Ishikawa (cell line): ENCODE measurements at regions not wholly inside any gene's neighbourhood (a gene's known extent, or its start where the extent isn't known, plus 50 kb on each side); places are given as distances from the start of the nearest gene placed in this dataset.

Experiments used
- CEBPB ChIP-seq: IDR thresholded peaks from 2 replicates; pipeline ENCODE4 v1.6.1; 2012
- CREB1 ChIP-seq: IDR thresholded peaks from 2 replicates; pipeline ENCODE4 v1.6.1; 2012; ENCODE audit warnings: low read depth
- EGR1 ChIP-seq: IDR thresholded peaks from 2 replicates; pipeline ENCODE4 v1.6.1; 2012
- EP300 ChIP-seq: IDR thresholded peaks from 2 replicates; pipeline ENCODE4 v1.6.1; 2012; ENCODE audit warnings: borderline replicate concordance
- FOXM1 ChIP-seq: IDR thresholded peaks from 2 replicates; pipeline ENCODE4 v1.6.1; 2012; ENCODE audit warnings: low read depth, borderline replicate concordance
- NFIC ChIP-seq: IDR thresholded peaks from 2 replicates; pipeline ENCODE4 v1.6.1; 2012
- RAD21 ChIP-seq: IDR thresholded peaks from 2 replicates; pipeline ENCODE4 v1.6.1; 2012; ENCODE audit warnings: low read depth
- TAF1 ChIP-seq: IDR thresholded peaks from 2 replicates; pipeline ENCODE4 v1.6.1; 2012; ENCODE audit warnings: low read depth, mild to moderate bottlenecking
- TCF12 ChIP-seq: IDR thresholded peaks from 2 replicates; pipeline ENCODE4 v1.6.1; 2012; ENCODE audit warnings: low read depth
- TEAD4 ChIP-seq: IDR thresholded peaks from 2 replicates; pipeline ENCODE4 v1.6.1; 2012
- USF1 ChIP-seq: IDR thresholded peaks from 2 replicates; pipeline ENCODE4 v1.6.1; 2012
- YY1 ChIP-seq: IDR thresholded peaks from 2 replicates; pipeline ENCODE4 v1.6.1; 2012; ENCODE audit warnings: low read depth
- ZBTB7A ChIP-seq: IDR thresholded peaks from 2 replicates; pipeline ENCODE4 v1.6.1; 2012; ENCODE audit warnings: low read depth
- TF ChIP-seq, protein P1 (sequence below): IDR thresholded peaks from 2 replicates; pipeline ENCODE4 v1.6.1; 2012; ENCODE audit warnings: low read depth, mild to moderate bottlenecking
- TF ChIP-seq, protein P2 (sequence below): IDR thresholded peaks from 2 replicates; pipeline ENCODE4 v1.6.1; 2012

- TF ChIP-seq EGR1, result no peak
- TF ChIP-seq USF1, result no peak
- TF ChIP-seq TEAD4, result no peak
- no peak for TF ChIP-seq YY1
- TF ChIP-seq, protein P1, sequence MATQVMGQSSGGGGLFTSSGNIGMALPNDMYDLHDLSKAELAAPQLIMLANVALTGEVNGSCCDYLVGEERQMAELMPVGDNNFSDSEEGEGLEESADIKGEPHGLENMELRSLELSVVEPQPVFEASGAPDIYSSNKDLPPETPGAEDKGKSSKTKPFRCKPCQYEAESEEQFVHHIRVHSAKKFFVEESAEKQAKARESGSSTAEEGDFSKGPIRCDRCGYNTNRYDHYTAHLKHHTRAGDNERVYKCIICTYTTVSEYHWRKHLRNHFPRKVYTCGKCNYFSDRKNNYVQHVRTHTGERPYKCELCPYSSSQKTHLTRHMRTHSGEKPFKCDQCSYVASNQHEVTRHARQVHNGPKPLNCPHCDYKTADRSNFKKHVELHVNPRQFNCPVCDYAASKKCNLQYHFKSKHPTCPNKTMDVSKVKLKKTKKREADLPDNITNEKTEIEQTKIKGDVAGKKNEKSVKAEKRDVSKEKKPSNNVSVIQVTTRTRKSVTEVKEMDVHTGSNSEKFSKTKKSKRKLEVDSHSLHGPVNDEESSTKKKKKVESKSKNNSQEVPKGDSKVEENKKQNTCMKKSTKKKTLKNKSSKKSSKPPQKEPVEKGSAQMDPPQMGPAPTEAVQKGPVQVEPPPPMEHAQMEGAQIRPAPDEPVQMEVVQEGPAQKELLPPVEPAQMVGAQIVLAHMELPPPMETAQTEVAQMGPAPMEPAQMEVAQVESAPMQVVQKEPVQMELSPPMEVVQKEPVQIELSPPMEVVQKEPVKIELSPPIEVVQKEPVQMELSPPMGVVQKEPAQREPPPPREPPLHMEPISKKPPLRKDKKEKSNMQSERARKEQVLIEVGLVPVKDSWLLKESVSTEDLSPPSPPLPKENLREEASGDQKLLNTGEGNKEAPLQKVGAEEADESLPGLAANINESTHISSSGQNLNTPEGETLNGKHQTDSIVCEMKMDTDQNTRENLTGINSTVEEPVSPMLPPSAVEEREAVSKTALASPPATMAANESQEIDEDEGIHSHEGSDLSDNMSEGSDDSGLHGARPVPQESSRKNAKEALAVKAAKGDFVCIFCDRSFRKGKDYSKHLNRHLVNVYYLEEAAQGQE, result no peak
- TF ChIP-seq EP300, result no peak
- TF ChIP-seq, protein P2, sequence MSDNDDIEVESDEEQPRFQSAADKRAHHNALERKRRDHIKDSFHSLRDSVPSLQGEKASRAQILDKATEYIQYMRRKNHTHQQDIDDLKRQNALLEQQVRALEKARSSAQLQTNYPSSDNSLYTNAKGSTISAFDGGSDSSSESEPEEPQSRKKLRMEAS, result no peak
- no peak for TF ChIP-seq RAD21
- TF ChIP-seq FOXM1, result no peak
- no peak for TF ChIP-seq CEBPB
Observed at GRCh38 chr9:11676821-11677220, 1016.4 kb upstream of the TYRP1 start.

DNA sequence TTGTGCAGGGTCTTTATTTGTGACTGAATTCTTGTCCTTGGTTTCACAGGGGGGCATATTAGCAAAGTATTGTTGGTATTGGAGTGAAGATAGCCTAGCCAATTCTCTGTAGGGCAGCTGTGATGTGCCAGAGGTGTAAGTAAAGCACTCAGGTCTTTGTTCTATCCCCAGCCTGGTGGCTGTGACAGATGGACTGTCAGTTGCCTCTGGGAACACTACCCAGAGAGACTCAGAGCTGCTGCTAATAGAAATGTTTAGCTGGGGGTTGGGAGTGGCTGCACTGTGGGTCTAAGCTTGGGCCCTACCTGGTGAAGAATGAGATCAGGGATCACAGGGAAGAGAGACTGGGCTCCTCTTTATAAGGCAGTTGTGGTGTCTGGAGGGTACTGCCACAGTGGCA, 1006.5 kb upstream of the TYRP1 start:
- TF ChIP-seq, protein P2, result no peak
- TF ChIP-seq FOXM1 (no peak), CREB1 (no peak), RAD21 (no peak), CEBPB (no peak), EGR1 (no peak), YY1 (no peak), TCF12 (no peak), ZBTB7A (no peak), TEAD4 (no peak), EP300 (no peak), NFIC (no peak), TAF1 (no peak), USF1 (no peak)
- TF ChIP-seq, protein P1, result no peak

DNA sequence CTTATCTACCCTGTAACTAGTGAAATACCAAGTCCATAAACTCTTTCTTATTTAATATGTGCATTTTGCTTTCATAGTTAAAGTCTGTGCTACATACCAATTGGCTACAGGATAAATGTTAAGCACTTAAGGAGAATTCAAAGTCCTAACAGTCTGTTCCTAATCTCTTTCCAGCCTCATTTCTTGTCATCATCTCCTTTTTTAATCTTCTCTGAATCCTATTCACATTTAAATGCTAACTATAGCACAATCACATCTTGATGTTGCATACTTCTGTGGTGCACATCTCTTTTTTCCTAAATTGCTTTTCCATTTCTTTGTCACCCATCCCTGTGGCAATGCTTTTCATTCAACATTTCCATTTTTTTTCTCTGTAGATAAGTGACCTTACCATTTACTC, 996.1 kb upstream of the TYRP1 start:
- TF ChIP-seq EGR1 (no peak), ZBTB7A (no peak)

GRCh38 chr9:11701706-11702105, 991.5 kb upstream of the TYRP1 start:
- TF ChIP-seq CEBPB (no peak), TCF12 (no peak), USF1 (no peak), RAD21 (no peak), NFIC (no peak), TEAD4 (no peak)
- TF ChIP-seq, protein P1, result no peak

DNA sequence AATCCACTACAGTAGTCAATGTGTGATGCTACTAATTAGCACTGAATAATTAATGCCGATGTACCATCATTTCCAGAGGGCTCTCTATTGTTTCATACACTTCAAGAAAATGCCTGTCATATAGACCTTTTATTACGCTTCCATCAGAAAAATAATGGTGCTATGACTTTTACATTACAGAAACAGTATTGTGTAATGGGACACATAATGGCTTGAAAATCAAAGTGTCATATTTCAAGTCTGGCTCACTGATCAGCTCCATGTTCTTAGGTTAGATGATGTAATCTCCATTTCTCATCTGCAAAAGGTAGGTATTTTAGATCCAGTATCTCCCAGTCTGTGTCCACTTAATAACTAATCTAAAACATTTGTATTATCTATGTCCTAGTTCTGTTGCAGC, 990.6 kb upstream of the TYRP1 start:
- TF ChIP-seq CEBPB (peak; percentile 80), USF1 (no peak)
